ENCODE measurements at regions not wholly inside any gene's neighbourhood (a gene's known extent, or its start where the extent isn't known, plus 50 kb on each side); places are given as distances from the start of the nearest gene placed in this dataset.

DNA sequence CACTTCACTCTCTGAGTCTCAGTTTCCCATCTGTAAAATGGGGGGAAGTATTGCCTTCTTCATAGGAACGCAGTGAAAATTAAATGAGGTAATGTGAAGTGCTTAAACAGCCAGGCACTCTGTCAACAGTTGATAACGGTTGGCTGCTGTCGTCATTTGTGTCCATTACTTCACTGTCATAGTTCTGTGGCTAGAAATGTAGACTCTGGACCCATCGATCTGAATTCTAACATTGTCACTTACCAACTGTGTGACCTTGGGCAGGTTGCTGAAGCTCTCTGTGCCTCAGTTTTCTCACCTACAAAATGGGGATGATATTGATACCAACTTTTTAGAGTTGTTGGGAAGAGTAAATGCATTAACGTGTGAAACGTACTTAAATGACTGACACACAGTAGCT is 152.6 kb downstream of the PTPRU start:
- TF ChIP-seq, protein P1, sequence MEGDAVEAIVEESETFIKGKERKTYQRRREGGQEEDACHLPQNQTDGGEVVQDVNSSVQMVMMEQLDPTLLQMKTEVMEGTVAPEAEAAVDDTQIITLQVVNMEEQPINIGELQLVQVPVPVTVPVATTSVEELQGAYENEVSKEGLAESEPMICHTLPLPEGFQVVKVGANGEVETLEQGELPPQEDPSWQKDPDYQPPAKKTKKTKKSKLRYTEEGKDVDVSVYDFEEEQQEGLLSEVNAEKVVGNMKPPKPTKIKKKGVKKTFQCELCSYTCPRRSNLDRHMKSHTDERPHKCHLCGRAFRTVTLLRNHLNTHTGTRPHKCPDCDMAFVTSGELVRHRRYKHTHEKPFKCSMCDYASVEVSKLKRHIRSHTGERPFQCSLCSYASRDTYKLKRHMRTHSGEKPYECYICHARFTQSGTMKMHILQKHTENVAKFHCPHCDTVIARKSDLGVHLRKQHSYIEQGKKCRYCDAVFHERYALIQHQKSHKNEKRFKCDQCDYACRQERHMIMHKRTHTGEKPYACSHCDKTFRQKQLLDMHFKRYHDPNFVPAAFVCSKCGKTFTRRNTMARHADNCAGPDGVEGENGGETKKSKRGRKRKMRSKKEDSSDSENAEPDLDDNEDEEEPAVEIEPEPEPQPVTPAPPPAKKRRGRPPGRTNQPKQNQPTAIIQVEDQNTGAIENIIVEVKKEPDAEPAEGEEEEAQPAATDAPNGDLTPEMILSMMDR (IDR thresholded peaks at IDR 0.05 in 4 of 5, conservative IDR thresholded peaks at IDR 0.05 in 1 of 5), result no peak
- no peak for TF ChIP-seq POLR2A (IDR thresholded peaks at IDR 0.05)

All from gastrocnemius medialis (tissue), 4 donors.